22Rv1 (cell line): ENCODE measurements at regions not wholly inside any gene's neighbourhood (a gene's known extent, or its start where the extent isn't known, plus 50 kb on each side); places are given as distances from the start of the nearest gene placed in this dataset.

Experiments
- CTCF ChIP-seq: fragments of 450-650 bp; IDR thresholded peaks from 2 replicates; pipeline ENCODE4 v1.5.1; 2017; ENCODE audit warnings: mild to moderate bottlenecking
- ZFX ChIP-seq: fragments of 450-650 bp; IDR thresholded peaks from 2 replicates; pipeline ENCODE4 v1.6.1; 2017; ENCODE audit warnings: antibody characterized with exemption, borderline replicate concordance

GRCh38 chr12:4141348-4142270 lies 132.0 kb upstream of the CCND2 start:
- no peak for TF ChIP-seq CTCF
- no peak for TF ChIP-seq ZFX
